ENCODE measurements at regions not wholly inside any gene's neighbourhood (a gene's known extent, or its start where the extent isn't known, plus 50 kb on each side); places are given as distances from the start of the nearest gene placed in this dataset.

DNA sequence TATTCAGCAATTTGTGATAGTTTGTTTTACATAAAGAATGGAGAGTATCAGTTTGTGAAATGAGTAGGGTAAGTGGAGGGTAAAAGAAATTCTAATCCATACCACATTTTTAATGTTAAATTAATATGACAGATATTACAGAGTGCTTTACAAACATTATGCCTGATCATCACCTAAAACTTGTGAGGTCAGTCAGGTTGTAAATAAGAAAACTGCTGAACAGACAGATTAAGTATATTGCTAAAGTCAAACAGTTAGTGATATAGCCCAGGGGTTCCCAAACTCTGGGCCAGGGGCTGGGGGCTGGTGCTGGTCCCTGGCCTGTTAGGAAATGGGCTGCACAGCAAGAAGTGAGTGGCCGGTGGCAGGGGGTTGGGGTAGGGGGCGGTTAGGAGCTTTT lies 273.6 kb downstream of the TRAM1L1 start:
- no peak for TF ChIP-seq POLR2A (IDR thresholded peaks at IDR 0.05)
- TF ChIP-seq, protein P1, sequence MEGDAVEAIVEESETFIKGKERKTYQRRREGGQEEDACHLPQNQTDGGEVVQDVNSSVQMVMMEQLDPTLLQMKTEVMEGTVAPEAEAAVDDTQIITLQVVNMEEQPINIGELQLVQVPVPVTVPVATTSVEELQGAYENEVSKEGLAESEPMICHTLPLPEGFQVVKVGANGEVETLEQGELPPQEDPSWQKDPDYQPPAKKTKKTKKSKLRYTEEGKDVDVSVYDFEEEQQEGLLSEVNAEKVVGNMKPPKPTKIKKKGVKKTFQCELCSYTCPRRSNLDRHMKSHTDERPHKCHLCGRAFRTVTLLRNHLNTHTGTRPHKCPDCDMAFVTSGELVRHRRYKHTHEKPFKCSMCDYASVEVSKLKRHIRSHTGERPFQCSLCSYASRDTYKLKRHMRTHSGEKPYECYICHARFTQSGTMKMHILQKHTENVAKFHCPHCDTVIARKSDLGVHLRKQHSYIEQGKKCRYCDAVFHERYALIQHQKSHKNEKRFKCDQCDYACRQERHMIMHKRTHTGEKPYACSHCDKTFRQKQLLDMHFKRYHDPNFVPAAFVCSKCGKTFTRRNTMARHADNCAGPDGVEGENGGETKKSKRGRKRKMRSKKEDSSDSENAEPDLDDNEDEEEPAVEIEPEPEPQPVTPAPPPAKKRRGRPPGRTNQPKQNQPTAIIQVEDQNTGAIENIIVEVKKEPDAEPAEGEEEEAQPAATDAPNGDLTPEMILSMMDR (IDR thresholded peaks at IDR 0.05) = no peak
